ENCODE measurements at regions not wholly inside any gene's neighbourhood (a gene's known extent, or its start where the extent isn't known, plus 50 kb on each side); places are given as distances from the start of the nearest gene placed in this dataset.

DNA sequence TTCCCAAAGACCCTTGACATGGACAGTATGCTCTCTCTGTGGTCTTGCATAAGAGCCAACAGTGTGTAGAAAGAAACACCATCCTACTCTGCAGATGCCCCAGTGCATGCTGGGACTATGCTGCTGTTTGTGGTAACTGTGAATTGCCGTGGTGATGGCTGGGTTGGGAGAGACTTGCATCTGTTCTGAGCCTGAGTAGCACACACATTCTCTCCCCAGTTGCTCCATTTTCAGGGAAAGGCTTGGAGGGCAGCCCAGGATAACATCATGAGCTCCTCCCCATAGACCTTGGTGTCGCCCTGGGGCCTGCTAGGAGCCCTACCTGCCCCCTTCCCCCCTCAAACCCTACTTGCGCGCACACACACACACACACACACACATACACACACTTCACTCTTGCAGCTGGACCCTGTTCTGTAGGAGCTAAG is 120.9 kb upstream of the IPO9 start:
- TF ChIP-seq, protein P1, sequence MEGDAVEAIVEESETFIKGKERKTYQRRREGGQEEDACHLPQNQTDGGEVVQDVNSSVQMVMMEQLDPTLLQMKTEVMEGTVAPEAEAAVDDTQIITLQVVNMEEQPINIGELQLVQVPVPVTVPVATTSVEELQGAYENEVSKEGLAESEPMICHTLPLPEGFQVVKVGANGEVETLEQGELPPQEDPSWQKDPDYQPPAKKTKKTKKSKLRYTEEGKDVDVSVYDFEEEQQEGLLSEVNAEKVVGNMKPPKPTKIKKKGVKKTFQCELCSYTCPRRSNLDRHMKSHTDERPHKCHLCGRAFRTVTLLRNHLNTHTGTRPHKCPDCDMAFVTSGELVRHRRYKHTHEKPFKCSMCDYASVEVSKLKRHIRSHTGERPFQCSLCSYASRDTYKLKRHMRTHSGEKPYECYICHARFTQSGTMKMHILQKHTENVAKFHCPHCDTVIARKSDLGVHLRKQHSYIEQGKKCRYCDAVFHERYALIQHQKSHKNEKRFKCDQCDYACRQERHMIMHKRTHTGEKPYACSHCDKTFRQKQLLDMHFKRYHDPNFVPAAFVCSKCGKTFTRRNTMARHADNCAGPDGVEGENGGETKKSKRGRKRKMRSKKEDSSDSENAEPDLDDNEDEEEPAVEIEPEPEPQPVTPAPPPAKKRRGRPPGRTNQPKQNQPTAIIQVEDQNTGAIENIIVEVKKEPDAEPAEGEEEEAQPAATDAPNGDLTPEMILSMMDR (IDR thresholded peaks at IDR 0.05 in 2 of 3, conservative IDR thresholded peaks at IDR 0.05 in 1 of 3; ENCODE audit: control insufficient read depth in 2 of 3, extremely low read depth in 1 of 3, insufficient read depth in 1 of 3, low read depth in 3 of 3, low read length in 3 of 3): no peak
- TF ChIP-seq RB1 (IDR thresholded peaks at IDR 0.05; ENCODE audit: borderline replicate concordance): no peak
- TF ChIP-seq IKZF1 (conservative IDR thresholded peaks at IDR 0.05): no peak
- no peak for TF ChIP-seq ZBTB33 (IDR thresholded peaks at IDR 0.05)
- no peak for TF ChIP-seq POLR2A (IDR thresholded peaks at IDR 0.05; ENCODE audit: low read depth, low read length)
- no peak for TF ChIP-seq RAD21 (IDR thresholded peaks at IDR 0.05; ENCODE audit: insufficient read depth, low read depth, low read length)
- TF ChIP-seq HDAC2 (IDR thresholded peaks at IDR 0.05): no peak
- no peak for TF ChIP-seq ATF2 (IDR thresholded peaks at IDR 0.05; ENCODE audit: low read length)
- TF ChIP-seq, protein P2, sequence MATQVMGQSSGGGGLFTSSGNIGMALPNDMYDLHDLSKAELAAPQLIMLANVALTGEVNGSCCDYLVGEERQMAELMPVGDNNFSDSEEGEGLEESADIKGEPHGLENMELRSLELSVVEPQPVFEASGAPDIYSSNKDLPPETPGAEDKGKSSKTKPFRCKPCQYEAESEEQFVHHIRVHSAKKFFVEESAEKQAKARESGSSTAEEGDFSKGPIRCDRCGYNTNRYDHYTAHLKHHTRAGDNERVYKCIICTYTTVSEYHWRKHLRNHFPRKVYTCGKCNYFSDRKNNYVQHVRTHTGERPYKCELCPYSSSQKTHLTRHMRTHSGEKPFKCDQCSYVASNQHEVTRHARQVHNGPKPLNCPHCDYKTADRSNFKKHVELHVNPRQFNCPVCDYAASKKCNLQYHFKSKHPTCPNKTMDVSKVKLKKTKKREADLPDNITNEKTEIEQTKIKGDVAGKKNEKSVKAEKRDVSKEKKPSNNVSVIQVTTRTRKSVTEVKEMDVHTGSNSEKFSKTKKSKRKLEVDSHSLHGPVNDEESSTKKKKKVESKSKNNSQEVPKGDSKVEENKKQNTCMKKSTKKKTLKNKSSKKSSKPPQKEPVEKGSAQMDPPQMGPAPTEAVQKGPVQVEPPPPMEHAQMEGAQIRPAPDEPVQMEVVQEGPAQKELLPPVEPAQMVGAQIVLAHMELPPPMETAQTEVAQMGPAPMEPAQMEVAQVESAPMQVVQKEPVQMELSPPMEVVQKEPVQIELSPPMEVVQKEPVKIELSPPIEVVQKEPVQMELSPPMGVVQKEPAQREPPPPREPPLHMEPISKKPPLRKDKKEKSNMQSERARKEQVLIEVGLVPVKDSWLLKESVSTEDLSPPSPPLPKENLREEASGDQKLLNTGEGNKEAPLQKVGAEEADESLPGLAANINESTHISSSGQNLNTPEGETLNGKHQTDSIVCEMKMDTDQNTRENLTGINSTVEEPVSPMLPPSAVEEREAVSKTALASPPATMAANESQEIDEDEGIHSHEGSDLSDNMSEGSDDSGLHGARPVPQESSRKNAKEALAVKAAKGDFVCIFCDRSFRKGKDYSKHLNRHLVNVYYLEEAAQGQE (IDR thresholded peaks at IDR 0.05; ENCODE audit: low read depth, low read length): no peak
- TF ChIP-seq USF1 (IDR thresholded peaks at IDR 0.05; ENCODE audit: borderline replicate concordance, extremely low read length, insufficient read depth, low read depth, low read length): no peak
- TF ChIP-seq RFX5 (IDR thresholded peaks at IDR 0.05; ENCODE audit: low read depth, low read length): no peak
- TF ChIP-seq WRNIP1 (IDR thresholded peaks at IDR 0.05; ENCODE audit: borderline replicate concordance, low read depth, low read length): no peak
- TF ChIP-seq SREBF2 (IDR thresholded peaks at IDR 0.05; ENCODE audit: low read length): no peak
- no peak for TF ChIP-seq RELA (IDR thresholded peaks at IDR 0.05; ENCODE audit: borderline replicate concordance, partially characterized antibody)

Measured in GM12878 (cell line).